Stimulated activated CD4-positive, alpha-beta T cell treated with anti-CD3 and anti-CD28 coated beads, TNF-alpha, amount 100 ng/mL, for 48 hours (primary cell): ENCODE measurements at regions not wholly inside any gene's neighbourhood (a gene's known extent, or its start where the extent isn't known, plus 50 kb on each side); places are given as distances from the start of the nearest gene placed in this dataset.
"Not testable (repeated sequence)": the region's sequence is repeated elsewhere in the genome, so short reads cannot be mapped to it uniquely, and the experiment has no call there.

ENCODE experiments used
- DNase-seq, 3 donors: peaks; one replicate each; pipeline ENCODE4 v3.0.0-alpha.2; 2020; ENCODE audit warnings: low read depth in 3 of 3

DNA sequence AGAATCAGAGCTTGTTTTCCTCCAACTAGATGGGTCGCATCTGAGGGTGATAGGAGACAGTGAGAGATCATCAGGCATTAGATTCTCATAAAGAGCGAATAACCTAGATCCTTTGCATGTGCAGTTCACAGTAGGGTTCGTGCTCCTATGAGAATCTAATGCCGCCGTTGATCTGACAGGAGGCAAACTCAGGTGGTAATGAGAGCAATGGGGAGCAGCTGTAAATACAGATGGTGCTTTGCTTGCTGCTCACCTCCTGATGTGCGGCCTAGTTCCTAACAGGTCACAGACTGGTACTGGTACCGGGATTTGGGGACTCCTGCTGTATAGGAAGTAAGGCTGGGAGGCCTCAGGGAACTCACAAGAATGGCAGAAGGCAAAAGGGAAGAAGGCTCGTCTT, 276.5 kb downstream of the FAT4 start:
- no peak for DNase-seq

DNA sequence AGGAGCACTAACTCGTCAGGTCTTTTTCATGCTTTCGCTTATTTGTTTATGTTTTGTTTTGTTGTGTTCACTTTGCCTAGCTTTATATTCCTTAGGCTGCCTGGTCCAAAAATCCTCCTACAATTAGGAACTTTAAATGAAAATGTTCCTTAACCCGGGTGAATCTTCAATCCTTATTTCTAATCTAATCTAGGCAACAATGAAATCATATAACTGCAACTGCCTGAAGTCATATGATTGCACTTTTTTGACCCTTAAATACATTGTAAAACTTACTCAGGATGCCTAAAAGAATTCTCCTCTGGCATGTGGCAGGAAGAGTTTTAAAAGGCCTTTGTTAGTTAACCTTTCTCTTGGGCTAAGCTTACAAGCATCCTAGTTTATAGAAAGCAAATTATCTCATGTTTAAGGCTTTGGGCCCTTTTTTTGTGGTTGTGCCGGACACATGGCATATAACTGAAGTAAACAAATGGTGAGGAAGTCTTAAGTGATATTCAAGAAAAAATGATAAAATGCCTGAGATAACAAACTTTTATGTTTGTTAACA, 279.4 kb downstream of the FAT4 start:
- DNase-seq = no peak

DNA sequence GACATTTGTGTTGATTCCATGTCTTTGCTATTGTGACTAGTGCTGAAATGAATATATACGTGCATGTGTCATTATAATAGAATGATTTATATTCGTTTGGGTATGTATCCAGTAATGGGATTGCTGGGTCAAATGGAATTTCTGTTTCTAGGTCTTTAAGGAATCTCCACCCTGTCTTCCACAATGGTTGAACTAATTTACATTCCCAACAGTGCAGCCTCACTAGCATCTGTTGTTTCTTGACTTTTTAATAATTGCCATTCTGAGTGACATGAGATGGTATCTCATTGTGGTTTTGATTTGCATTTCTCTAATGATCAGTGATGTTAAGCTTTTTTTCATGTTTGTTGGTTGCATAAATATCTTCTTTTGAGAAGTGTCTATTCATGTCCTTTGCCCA, 291.2 kb downstream of the FAT4 start:
- not testable (repeated sequence) for DNase-seq

DNA sequence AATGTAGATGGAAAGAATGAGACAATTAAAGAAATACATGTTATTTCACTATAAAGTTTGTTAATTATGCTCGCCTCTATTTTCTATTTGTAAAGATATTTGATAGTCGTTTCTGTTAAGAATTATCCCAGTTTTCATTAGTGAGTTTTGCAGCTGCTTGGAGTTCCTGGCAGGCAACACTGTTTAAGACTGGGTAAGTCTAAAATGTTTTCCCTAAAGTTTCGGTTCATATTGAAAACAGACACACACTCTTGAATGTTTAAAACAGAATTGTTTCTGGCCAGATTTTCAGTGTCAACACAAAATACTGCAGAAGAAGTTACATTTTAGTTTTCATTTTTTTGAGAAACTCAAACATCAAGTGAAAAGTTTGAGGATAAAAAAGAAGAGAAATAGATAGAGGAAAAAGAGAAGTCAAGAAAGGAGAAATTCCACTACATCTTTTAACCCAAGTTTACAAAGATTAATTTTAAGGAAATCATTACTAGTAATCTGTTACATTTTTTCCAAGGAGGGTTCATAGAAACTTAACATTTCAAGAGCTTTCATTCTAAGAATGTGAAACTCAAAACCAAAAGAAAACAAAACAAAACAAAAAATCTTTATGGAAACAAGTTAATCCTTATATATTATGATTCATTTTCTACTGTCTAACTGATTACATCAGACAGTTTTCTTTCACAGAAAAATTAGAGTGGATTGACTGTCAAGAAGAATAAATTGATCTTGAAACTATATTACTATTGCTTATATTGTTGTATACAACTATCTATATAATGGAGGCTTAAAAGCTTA, 305.5 kb downstream of the FAT4 start:
- DNase-seq = no peak

DNA sequence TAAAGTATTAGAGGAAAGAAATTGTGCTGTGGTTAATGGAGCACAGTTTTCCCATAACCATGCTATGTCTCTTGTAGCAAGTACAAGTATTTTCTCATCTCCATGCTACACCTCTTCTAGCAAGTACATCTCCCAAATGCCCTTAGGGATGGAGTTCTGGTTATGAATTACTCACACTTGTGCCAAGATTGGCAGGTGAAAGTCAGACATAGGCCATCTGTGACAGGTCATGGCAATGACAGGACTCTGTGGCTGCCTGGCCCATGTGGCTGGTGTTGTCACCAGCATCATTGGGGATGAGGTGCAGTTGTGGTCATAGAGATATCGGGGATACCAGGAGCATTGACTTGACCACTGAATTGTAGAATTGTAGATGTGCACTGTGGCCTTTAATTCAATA, 310.2 kb downstream of the FAT4 start:
- no peak for DNase-seq

DNA sequence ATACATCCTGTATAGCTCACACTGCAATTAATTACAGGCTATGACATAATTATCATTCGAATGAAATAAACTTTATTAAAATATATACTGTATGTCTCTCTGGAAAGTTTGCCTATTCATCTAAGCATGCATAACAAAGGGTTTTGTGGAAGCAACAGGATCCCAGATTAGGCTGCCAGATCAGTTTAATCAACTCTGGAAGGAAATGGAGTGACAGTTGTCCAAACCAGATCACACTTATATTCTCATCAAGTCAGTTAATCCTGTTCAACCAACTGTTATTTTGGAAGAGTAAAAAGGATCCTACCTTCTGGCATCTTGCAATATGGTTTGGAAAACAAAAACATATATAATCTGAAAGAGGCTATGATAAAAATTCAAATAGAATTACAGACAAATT, 312.2 kb downstream of the FAT4 start:
- no peak for DNase-seq

DNA sequence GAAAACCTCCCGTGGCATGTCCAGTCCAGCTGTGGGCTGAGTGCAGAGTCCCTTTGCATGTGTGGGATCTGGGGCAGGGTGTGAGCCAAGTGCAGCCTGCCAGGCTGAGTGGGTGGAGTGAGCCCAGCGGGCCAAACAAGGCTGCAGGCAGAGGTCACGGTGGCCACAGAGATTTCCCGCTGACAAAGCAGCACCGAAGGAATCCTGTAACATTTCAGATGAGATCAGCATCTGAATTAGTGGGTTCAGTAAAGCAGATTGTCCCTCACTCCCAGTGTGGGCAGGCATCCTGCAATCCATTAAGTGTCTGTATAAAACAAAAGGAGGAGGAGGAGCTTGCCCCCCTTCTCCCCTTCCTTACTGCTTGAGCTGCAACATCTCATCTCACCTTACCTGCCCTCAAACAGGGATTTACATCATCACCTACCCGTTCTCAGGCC, 324.4 kb downstream of the FAT4 start:
- DNase-seq = no peak

DNA sequence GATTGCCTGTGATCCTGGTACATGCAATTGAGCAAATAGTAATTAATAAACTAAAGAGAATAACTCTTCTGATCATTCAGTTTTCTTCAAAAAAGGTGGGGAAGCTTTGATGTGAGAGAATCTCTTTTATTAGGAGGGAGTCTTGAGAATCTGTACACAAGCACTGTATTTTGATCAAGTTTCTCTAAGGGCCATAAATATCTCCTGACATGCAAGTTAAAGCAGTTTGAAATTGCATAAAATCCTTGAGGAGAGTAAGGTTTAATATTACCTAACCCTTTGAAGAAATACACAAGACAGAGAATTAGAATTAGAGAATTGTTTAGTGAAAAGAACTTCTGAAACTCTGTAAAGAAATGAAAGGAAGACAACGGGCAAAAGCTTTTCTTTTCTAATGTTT, 326.9 kb downstream of the FAT4 start:
- DNase-seq = no peak

DNA sequence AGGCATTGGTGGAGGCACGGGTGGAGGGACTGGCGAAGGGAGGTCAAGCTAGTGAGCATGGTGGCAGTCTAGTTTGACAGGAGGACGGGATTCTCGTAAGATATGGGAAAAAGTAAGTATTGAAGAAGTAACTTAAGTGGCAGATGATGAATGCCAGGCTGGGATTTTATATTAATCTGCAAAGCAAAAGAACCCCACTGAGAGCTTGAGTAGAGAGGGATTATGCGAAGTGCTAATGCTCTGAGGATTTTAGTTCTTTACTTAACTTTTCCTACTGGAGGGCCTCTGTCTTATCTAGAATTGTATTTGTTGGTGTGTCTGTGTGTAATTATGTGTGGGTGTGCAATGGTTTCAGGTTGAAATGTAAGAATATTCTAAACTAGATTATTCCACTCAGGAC, 327.9 kb downstream of the FAT4 start:
- no peak for DNase-seq

DNA sequence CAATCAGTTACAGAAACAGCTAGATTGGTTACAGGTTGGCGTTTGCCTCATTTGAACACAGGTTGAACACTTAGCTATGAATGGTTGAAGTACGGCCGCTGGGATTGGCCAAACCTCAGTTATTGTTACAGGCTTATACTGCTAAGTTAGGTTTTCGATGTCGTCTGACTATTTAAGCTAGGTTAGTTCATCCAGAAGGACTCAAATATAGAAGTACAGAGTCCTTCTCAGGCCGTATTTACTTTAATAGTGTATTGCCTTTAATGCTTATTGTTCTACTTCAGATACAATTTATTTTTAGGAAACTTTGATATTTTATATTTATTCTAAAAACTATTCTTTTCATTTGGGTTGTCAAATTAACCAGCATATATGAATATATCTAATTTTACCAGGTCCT, 334.7 kb downstream of the FAT4 start:
- no peak for DNase-seq

DNA sequence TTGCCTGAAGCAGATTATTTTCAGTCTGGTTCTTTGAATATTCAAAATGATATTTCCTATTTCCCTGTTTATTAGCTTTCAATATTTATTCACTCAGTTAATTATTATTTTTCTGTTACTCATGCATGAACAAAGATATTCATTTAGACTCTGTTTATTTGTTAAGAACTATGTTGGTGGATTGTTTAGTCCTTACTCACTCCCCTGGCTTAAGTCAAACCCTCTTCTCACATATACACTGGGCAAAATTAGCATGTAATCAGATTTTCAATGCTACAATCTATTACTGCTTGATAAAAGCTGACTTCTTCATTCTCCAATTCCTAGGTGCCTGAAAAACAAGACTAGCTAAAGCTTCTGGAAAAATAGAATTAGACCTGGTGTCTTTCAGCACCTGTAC, 335.8 kb downstream of the FAT4 start:
- DNase-seq = no peak

DNA sequence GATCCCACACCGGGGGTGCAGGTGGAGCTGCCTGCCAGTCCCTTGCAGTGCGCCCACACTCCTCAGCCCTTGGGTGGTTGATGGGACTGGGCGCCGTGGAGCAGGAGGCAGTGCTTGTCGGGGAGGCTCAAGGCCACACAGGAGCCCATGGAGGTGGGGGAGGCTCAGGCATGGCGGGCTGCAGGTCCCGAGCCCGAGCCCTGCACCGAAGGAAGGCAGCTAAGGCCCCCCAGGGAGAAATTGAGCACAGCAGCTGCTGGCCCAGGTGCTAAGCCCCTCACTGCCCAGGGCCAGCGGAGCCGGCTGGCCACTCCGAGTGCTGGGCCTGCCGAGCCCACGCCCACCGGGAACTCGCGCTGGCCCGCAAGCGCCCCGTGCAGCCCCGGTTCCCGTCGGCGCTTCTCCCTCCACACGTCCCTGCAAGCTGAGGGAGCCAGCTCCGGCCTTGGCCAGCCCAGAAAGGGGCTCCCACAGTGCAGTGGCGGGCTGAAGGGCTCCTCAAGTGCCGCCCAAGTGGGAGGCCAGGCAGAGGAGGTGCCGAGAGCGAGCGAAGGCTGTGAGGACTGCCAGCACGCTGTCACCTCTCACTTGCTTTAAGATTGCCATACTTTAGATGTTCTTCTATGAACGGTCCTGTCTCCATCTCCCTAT, 337.1 kb downstream of the FAT4 start:
- not testable (repeated sequence) for DNase-seq

DNA sequence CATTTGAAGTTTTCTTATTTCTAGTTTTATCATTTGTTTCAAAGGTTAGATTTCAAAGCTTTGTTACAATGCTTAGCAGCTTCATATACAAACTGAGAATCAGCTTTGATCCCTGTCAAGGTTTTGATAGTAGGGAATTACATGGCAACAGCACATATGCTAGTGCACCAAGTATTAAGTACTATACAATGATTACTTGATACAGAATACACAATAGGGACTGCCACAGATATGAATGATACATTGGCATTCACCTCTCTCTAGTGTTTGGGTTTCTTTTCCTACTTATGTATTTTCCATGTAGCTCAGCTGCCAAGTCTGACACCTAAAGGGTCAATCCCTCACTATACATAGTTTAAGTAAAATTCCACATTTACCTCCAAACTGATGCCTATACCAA, 344.0 kb downstream of the FAT4 start:
- no peak for DNase-seq

DNA sequence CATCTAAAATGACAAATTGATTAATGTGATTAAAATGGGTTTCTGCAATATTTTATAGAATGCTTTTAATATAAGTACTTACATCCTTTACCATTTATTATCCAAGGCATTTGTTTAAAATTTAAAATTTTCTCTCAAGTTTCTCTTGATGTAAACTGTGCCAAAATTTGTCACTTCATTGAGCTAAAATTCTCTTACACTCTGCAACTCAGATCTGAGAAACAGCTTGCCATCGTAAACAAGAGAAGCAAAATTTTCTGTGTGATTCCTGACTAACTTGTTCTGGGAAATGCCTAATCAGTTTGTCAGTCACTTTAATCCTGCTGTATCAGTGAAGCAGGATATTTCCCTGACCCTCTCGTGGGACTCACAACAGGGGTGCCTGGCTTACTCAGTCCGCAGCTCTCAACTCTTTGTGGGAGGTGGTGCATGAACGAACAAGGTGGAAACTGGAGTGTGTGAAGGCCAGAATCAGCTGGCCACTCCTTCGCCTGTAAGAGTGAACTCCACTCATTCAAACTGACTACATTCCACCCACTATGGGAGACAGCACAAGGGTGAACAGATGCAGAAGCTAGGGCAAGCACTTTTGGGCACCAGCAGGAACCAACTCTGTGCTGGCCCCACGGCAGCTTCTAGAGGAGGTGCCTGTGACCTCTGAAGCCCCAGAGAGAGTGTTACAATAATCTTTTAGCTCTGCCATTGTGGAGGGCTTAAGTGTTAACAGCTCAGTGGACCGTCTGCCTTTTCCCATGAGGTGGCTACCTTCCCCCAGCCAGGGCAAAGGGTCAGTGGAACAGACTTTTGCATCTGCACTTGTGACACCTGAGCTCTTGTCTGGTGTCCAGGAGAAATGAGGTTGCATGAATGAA, 349.4 kb downstream of the FAT4 start:
- no peak for DNase-seq

DNA sequence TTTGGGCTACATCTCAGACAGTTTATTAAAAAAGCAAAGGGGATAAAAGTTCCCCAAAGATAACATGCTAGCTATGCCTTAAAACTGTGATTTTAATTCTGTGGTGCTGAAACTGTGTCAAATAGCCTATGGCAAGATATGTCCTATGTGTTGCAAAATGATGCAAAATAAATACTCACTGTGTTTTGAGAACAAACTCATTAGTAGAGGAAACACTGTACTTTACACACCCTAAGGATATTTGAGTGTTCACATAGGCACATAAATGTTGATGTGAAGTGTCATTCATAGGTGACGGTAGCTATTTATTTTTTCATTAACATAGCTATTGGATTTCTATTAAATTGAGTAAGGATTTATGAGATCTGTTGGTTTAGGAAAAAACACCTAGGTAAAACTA, 351.9 kb downstream of the FAT4 start:
- no peak for DNase-seq

DNA sequence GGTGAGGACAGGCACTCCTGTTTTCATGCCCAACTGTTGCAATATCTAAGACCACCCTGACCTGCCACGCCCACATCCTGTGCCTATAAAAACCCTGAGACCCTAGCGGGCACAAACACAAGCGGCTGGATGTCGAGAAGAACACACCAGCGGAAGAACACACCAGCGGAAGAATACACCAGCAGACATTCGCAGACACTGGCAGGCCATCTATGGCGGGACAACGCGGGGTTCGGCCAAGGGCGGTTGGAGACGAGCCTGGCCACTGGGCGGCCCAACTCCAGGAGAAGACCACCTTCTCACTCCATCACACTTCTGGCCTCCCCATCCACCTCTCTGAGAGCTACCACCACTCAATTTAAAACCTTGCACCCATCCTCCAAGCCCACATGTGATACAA, 361.4 kb downstream of the FAT4 start:
- DNase-seq = no peak

DNA sequence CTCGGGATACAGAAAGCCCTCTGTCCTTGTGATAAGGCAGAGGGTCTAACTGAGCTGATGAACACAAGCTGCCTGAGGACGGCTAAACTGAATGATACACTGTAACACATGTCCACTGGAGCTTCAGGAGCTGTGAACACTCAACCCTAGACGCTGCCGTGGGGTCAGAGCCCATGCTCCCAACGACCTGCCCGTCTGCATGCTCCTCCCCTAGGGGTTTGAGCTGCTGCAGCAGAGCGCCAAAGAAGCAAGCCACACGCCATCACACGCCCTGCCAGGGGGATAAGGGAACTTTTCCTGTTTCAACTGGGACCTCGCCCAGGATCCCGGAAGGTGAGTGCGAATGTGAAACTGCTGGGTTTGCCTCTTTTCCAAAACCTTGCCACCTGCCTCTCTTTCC, 361.8 kb downstream of the FAT4 start:
- DNase-seq = no peak

DNA sequence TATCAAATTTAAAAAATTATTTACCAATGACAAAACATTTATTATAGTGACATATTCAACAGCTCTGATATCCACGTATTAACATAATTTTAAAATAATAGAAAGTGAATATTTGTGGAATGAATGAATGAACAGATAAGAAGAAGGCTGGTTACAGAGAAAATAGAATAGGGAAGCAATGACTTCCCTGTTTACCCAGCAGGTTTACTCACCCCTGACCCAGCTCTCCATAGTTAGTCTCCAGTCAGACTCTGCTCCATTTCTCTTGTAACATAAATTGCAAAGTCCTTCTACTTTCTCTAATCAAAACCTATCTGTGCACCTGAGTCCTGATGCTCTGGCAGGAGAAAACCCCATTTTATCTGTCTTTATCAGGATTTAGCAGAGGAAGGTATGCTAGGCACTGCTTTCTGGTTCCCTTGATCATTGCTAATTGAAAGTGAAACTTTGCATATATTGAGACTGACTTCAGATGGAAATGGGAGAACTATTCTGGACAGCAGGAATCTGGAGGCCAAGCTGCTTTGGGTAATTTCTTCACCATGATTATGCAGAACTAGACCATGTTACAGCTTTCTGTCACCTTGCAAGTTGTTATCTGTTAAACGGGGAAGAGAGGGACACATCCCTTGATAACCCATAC, 363.0 kb downstream of the FAT4 start:
- DNase-seq = no peak

DNA sequence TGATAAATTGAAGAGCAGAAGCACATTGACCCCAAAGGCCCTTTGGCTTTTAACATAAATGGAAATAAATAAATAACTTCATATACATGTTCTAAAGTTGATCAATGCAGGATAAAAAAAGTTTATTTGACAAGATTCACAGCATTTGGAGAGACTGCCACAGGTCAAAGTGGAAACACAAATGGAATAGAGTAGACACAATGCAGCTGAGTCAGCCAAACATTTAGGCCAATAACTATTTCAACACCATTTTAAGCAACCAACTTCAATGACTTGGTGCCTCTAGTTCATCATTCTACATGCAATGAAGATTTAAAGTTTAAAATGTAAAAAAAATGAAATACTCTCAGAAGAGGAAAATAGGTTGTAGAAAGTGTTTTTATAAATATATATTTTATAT, 365.2 kb downstream of the FAT4 start:
- DNase-seq = no peak

DNA sequence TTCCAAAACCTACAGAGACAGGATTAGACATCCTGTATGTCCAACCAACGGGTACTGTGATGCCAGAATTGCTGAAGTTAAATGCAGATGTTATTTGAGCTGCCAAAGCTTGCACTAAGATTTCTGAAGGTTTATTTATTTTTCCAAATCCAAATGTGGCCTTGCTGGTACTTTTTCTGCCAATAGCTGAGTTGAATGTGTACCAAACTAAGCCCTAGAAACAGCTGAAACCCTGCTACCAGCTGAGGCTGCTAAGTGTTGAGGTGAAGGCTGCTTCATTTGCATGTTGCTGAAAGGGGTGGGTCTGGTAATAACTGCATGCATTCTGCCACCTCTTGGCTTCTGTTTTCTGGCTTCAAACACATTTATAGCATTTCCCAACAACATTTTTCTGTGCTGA, 366.5 kb downstream of the FAT4 start:
- no peak for DNase-seq

DNA sequence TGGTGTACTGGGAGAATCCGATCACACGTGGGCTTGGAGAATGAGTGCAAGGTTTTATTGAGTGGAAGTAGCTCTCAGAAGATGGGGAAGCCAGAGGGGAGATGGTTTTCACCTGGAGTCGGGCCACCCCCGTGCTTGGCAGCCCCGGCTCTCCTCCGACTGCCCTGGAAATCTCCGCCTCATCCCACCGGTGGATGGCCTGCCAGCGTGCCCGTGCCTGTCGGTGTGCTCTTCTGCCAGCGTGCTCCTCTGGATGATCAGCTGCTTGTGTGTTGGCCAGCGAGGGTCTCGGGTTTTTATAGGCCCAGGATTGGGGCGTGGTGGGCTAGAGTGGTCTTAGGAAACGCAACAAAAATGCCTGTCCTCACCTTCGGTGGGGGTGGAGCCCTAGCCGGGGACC, 368.0 kb downstream of the FAT4 start:
- DNase-seq = no peak

DNA sequence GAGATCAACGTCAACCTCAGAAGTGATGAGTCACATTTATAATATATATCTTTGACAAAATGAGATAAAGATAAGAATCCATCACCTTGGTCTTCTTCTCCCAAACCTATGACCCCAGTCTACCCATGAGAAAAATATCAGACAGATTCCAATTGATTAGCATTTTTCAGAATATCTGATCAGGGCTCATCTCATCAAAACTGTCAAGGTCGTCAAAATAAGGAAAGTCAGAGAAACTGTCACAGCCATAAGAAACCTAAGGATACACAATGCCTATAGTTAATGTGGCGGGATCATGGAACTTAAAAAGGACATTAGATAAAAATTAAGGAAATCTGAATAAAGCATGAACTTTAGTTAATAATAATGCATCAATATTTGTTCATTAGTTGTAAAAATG, 374.1 kb downstream of the FAT4 start:
- DNase-seq = no peak
